ENCODE measurements at regions not wholly inside any gene's neighbourhood (a gene's known extent, or its start where the extent isn't known, plus 50 kb on each side); places are given as distances from the start of the nearest gene placed in this dataset.
A peak's percentile ranks its signal among the peaks of the same experiment; 100 is the strongest.
"Not testable (repeated sequence)": the region's sequence is repeated elsewhere in the genome, so short reads cannot be mapped to it uniquely, and the experiment has no call there.

GRCh38 chr7:153090209-153090608, 330.7 kb downstream of the ACTR3B start:
- DNase-seq = no peak

GRCh38 chr7:153090764-153091163, 331.2 kb downstream of the ACTR3B start:
- DNase-seq = no peak

GRCh38 chr7:153091477-153091876, 331.9 kb downstream of the ACTR3B start:
- no peak for DNase-seq

- DNase-seq = no peak
Observed at GRCh38 chr7:153097511-153098201, 338.1 kb downstream of the ACTR3B start.

GRCh38 chr7:153099235-153099634, 339.7 kb downstream of the ACTR3B start:
- no peak for DNase-seq

- DNase-seq = no peak
Observed at GRCh38 chr7:153100691-153101237, 341.2 kb downstream of the ACTR3B start.

- DNase-seq = no peak
Observed at GRCh38 chr7:153103202-153103601, 343.6 kb downstream of the ACTR3B start.

- DNase-seq = no peak
Observed at GRCh38 chr7:153107826-153108225, 348.3 kb downstream of the ACTR3B start.

GRCh38 chr7:153109566-153109965, 350.0 kb downstream of the ACTR3B start:
- no peak for DNase-seq

- no peak for DNase-seq
Observed at GRCh38 chr7:153110606-153111005, 351.1 kb downstream of the ACTR3B start.

GRCh38 chr7:153122255-153122654, 362.7 kb downstream of the ACTR3B start:
- not testable (repeated sequence) for DNase-seq

- DNase-seq = no peak
Observed at GRCh38 chr7:153130052-153130451, 370.5 kb downstream of the ACTR3B start.

GRCh38 chr7:153151766-153152165, 392.2 kb downstream of the ACTR3B start:
- DNase-seq = no peak

GRCh38 chr7:153152801-153153422, 393.4 kb downstream of the ACTR3B start:
- DNase-seq = no peak

- DNase-seq = no peak
Observed at GRCh38 chr7:153158149-153158548, 398.6 kb downstream of the ACTR3B start.

- no peak for DNase-seq
Observed at GRCh38 chr7:153170287-153170686, 410.7 kb downstream of the ACTR3B start.

GRCh38 chr7:153185936-153186335, 426.4 kb downstream of the ACTR3B start:
- no peak for DNase-seq

- no peak for DNase-seq
Observed at GRCh38 chr7:153188161-153188560, 428.6 kb downstream of the ACTR3B start.

GRCh38 chr7:153188630-153189029, 429.1 kb downstream of the ACTR3B start:
- no peak for DNase-seq

GRCh38 chr7:153190452-153190851, 430.9 kb downstream of the ACTR3B start:
- no peak for DNase-seq

GRCh38 chr7:153190986-153191385, 431.4 kb downstream of the ACTR3B start:
- no peak for DNase-seq

GRCh38 chr7:153193144-153193595, 433.6 kb downstream of the ACTR3B start:
- DNase-seq = peak; percentile 32

GRCh38 chr7:153217032-153217431, 457.5 kb downstream of the ACTR3B start:
- no peak for DNase-seq

GRCh38 chr7:153224890-153225289, 465.3 kb downstream of the ACTR3B start:
- DNase-seq = no peak

Measured in femur (tissue), 1 donor.